Kidney (tissue), 13 donors: ENCODE measurements at regions not wholly inside any gene's neighbourhood (a gene's known extent, or its start where the extent isn't known, plus 50 kb on each side); places are given as distances from the start of the nearest gene placed in this dataset.

Experiments used
- DNase-seq, 5 donors: peaks; one replicate each; pipeline ENCODE4 v3.0.0-alpha.2; 2013 to 2020
- FAIRE-seq: peaks from 2 replicates; lab custom pipeline; 2012; peaks lifted over from hg19 to GRCh38; lab: Jason Lieb, UNC
- H3K27ac ChIP-seq, 2 donors: one replicate each; pipeline ENCODE4 v1.7.0; 2013; ENCODE audit warnings: low read depth in 2 of 2, low read length in 2 of 2, inconsistent platforms in 1 of 2
- H3K27me3 ChIP-seq: one replicate; pipeline ENCODE4 v1.7.1; 2013; ENCODE audit warnings: low read length, inconsistent platforms; ENCODE audit not compliant: control insufficient read depth, insufficient read depth
- H3K36me3 ChIP-seq, 3 donors: one replicate each; pipeline versions ENCODE4 v1.7.0 to v1.7.1; 2013; ENCODE audit warnings: low read length in 3 of 3, control low read depth in 1 of 3, inconsistent platforms in 1 of 3; ENCODE audit not compliant: insufficient read depth in 3 of 3, control insufficient read depth in 2 of 3
- H3K4me1 ChIP-seq, 3 donors: one replicate each; pipeline versions ENCODE4 v1.7.0 to v1.7.1; 2013; ENCODE audit warnings: low read length in 3 of 3, inconsistent platforms in 1 of 3, low read depth in 1 of 3; ENCODE audit not compliant: control insufficient read depth in 2 of 3, insufficient read depth in 2 of 3
- H3K4me3 ChIP-seq, 3 donors: one replicate each; pipeline versions ENCODE4 v1.7.0 to v1.8.1; 2013; ENCODE audit warnings: low read length in 3 of 3, control low read depth in 1 of 3, inconsistent platforms in 1 of 3
- H3K9ac ChIP-seq, 3 donors: one replicate each; pipeline versions ENCODE4 v1.7.0 to v1.7.1; 2013; ENCODE audit warnings: low read length in 3 of 3, control low read depth in 1 of 3, inconsistent platforms in 1 of 3
- H3K9me3 ChIP-seq, 3 donors: one replicate each; pipeline versions ENCODE4 v1.7.0 to v1.7.1; 2013; ENCODE audit warnings: low read length in 3 of 3, control low read depth in 1 of 3, inconsistent platforms in 1 of 3; ENCODE audit not compliant: control insufficient read depth in 2 of 3, insufficient read depth in 1 of 3
- intact Hi-C: fragments of 100-400 bp; cut with DNase I; formaldehyde crosslinking; loops from one replicate; pipeline ENCODE4 v1.11.1; 2022
- TF ChIP-seq, protein P1 (sequence below): IDR thresholded peaks from 3 replicates; pipeline ENCODE4 v1.5.1; 2012; ENCODE audit warnings: mild to moderate bottlenecking, moderate library complexity, borderline replicate concordance; ENCODE audit not compliant: insufficient read depth; ENCODE audit errors: extremely low read depth
- donor health status: control.
- donor health status: control.
- donor health status: control.
- donor health status: control.
- donor health status: control.
- donor health status: DM: yes; HTN: yes; CAD: no.
- donor health status: Normal renal cell carcinoma (clear cell type).

DNA sequence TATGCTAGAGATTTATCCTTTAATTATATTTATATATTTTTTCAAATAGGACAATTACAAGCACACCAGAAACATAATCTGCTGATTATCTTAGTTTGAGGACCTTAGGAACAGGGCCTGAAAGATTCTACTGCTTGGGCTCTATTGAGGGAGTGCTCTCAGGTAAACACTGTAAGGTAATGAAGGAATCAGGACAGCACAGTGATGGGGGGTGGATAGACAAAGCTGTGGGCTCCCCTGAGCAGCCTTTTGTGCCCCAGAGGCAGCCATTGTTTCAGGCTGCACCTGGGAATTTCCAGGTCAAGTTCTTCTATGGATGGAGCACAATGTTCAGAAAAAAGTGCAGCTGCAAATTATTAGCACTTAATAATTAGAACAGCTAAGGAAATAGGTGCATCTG lies 848.0 kb upstream of the CADM2 start:
- DNase-seq (no peak), FAIRE-seq (no peak)
- Histone ChIP-seq H3K27me3 (no peaks in the 10 kb centered on the region), H3K36me3 (no peaks in the 10 kb centered on the region), H3K9ac (no peak overlapping the region), H3K4me1 (no peaks in the 10 kb centered on the region), H3K9me3 (no peaks in the 10 kb centered on the region), H3K27ac (no peak overlapping the region), H3K4me3 (no peak overlapping the region)
- intact Hi-C loops: no loop called here
- TF ChIP-seq, protein P1, sequence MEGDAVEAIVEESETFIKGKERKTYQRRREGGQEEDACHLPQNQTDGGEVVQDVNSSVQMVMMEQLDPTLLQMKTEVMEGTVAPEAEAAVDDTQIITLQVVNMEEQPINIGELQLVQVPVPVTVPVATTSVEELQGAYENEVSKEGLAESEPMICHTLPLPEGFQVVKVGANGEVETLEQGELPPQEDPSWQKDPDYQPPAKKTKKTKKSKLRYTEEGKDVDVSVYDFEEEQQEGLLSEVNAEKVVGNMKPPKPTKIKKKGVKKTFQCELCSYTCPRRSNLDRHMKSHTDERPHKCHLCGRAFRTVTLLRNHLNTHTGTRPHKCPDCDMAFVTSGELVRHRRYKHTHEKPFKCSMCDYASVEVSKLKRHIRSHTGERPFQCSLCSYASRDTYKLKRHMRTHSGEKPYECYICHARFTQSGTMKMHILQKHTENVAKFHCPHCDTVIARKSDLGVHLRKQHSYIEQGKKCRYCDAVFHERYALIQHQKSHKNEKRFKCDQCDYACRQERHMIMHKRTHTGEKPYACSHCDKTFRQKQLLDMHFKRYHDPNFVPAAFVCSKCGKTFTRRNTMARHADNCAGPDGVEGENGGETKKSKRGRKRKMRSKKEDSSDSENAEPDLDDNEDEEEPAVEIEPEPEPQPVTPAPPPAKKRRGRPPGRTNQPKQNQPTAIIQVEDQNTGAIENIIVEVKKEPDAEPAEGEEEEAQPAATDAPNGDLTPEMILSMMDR: no peak

DNA sequence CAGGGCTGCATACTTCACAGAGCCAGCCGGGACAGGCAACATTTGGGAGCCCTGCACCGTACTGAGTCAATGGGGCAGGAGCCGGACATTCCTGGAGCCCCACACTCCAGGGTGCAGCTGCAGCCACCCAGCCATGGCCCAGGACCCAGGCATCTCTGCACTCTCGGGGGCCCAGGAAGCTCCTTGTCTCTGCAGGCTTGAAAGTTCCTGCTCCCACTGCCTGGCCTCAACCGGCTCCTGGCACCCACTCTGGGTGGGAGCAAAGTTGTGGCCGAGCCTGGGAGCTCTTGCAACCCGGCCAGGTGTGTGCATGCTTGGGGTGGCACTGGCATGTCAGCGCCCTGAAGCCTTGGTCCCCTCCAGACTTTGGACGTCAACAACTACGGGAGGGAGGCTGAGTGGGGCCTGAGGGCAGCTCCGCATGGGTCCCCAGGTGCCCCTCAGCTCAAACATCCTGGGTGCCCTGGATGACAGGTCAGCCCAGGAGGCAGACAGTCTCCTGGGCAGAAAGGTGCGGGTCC lies 833.5 kb upstream of the CADM2 start:
- Histone ChIP-seq H3K9ac (no peak overlapping the region), H3K9me3 (no peaks in the 10 kb centered on the region), H3K27ac (no peak overlapping the region), H3K27me3 (no peaks in the 10 kb centered on the region), H3K4me1 (no peaks in the 10 kb centered on the region), H3K36me3 (no peaks in the 10 kb centered on the region), H3K4me3 (no peak overlapping the region)
- intact Hi-C loops: no loop called here
- DNase-seq (peak in 1 of 5 donors; percentile 53), FAIRE-seq (no peak)
- TF ChIP-seq, protein P1: no peak

DNA sequence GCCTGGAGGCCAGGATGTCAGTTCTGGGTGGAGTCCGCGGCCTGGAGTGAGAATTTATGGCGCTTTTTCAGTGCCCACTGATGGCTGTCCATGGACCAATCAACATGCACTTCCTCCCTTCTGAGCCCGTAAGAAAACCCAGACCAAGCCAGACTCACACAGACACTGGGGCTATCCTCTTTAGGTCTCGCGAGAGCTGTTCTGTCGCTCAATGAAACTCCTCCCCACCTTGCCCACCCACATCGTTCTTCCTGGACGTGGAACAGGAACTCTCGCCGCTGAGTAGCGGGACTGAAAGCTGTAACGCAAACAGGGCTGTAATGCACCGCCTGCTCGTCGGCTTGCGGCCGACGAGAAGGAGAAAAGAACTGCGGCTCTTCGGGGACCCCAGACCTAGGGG lies 833.0 kb upstream of the CADM2 start:
- Histone ChIP-seq H3K27ac (no peak overlapping the region), H3K27me3 (no peaks in the 10 kb centered on the region), H3K9me3 (no peaks in the 10 kb centered on the region), H3K4me3 (no peak overlapping the region), H3K4me1 (no peaks in the 10 kb centered on the region), H3K9ac (no peak overlapping the region), H3K36me3 (no peaks in the 10 kb centered on the region)
- intact Hi-C loops: no loop called here
- peak in 1 of 5 donors; percentile 49 for DNase-seq
- TF ChIP-seq, protein P1: no peak
- no peak for FAIRE-seq

DNA sequence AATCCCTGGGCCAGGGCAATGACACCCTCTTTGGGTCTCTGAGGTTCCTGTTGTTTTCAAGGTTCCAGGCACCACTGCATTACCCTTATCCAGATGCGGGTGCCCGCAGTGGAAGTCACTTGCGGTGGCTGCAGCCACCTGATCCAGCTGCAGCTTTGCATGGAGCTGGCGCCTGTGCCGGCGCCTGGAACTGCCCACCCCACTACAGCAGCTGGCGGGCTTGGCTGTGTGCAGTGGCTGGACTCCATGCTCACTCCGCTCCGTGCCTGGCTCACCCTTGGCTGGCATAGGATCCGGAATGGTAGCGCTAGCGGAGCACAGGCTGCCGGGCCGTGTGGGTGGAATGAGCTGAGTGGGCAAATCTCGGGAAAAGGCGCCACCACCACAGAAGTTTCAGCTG lies 832.6 kb upstream of the CADM2 start:
- no peaks in the 10 kb centered on the region for H3K36me3 ChIP-seq
- H3K27me3 ChIP-seq: no peaks in the 10 kb centered on the region
- intact Hi-C loops: no loop called here
- TF ChIP-seq, protein P1: no peak
- no peak overlapping the region for H3K4me3 ChIP-seq
- H3K9me3 ChIP-seq: no peaks in the 10 kb centered on the region
- FAIRE-seq: no peak
- H3K4me1 ChIP-seq: no peaks in the 10 kb centered on the region
- H3K27ac ChIP-seq: no peak overlapping the region
- no peak overlapping the region for H3K9ac ChIP-seq
- DNase-seq: no peak
